ENCODE measurements at regions not wholly inside any gene's neighbourhood (a gene's known extent, or its start where the extent isn't known, plus 50 kb on each side); places are given as distances from the start of the nearest gene placed in this dataset.

DNA sequence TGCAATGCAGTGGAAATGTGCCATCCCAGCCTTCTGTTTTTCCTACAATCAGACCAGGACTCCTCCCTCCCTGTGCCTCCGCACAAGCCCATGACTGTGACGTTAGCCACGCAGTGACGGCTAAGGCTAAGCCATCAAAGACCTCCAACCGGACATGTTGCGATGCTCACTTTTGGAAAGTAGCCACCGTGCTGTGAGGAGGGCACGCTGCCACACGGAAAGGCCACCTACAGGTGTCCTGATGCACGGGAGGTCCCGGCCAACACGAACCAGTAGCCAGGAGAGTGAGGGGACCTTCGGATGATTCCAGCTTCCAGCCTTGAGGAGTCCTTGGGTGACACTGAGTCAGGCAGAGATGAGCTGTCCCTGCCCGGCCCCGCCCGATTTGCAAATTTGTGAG is 53.9 kb downstream of the FOXL1 start:
- H3K27me3 ChIP-seq (ENCODE audit: control insufficient read depth, insufficient read depth, low read length), result no peaks in the 10 kb centered on the region
- H3K4me1 ChIP-seq (ENCODE audit: control insufficient read depth, extremely low read depth, insufficient read depth, low read length), result no peaks in the 10 kb centered on the region
- H3K36me3 ChIP-seq (ENCODE audit: control insufficient read depth, insufficient read depth, low read length), result no peaks in the 10 kb centered on the region
- H2AFZ ChIP-seq (ENCODE audit: low read length), result no peak overlapping the region
- DNase-seq (ENCODE audit: low read depth in 2 of 2), result no peak
- H3K4me2 ChIP-seq (ENCODE audit: extremely low read depth, insufficient read depth, low read length), result no peak overlapping the region
- H3K27ac ChIP-seq (ENCODE audit: insufficient read depth, low read length), result no peak overlapping the region
- no peak overlapping the region for H3K4me3 ChIP-seq (replicated peaks in 1 of 4; ENCODE audit: control extremely low read depth in 1 of 4, insufficient read depth in 1 of 4, low read depth in 3 of 4, low read length in 4 of 4)
- H3K9ac ChIP-seq (ENCODE audit: insufficient read depth, low read length), result no peak overlapping the region
- no peaks in the 10 kb centered on the region for H4K20me1 ChIP-seq (ENCODE audit: control insufficient read depth, extremely low read depth, insufficient read depth, low read length)
- no peak for TF ChIP-seq EZH2 (IDR thresholded peaks at IDR 0.05; ENCODE audit: low read length, missing control alignments)
- TF ChIP-seq, protein P1, sequence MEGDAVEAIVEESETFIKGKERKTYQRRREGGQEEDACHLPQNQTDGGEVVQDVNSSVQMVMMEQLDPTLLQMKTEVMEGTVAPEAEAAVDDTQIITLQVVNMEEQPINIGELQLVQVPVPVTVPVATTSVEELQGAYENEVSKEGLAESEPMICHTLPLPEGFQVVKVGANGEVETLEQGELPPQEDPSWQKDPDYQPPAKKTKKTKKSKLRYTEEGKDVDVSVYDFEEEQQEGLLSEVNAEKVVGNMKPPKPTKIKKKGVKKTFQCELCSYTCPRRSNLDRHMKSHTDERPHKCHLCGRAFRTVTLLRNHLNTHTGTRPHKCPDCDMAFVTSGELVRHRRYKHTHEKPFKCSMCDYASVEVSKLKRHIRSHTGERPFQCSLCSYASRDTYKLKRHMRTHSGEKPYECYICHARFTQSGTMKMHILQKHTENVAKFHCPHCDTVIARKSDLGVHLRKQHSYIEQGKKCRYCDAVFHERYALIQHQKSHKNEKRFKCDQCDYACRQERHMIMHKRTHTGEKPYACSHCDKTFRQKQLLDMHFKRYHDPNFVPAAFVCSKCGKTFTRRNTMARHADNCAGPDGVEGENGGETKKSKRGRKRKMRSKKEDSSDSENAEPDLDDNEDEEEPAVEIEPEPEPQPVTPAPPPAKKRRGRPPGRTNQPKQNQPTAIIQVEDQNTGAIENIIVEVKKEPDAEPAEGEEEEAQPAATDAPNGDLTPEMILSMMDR (conservative IDR thresholded peaks at IDR 0.05 in 1 of 2, IDR thresholded peaks at IDR 0.05 in 1 of 2; ENCODE audit: low read depth in 1 of 2, low read length in 2 of 2), result no peak
- no peaks in the 10 kb centered on the region for H3K79me2 ChIP-seq (ENCODE audit: control insufficient read depth, insufficient read depth, low read length)
- no peaks in the 10 kb centered on the region for H3K9me3 ChIP-seq (ENCODE audit: control insufficient read depth, insufficient read depth, low read depth, low read length)

GRCh38 chr16:86632944-86633343 is 54.6 kb downstream of the FOXL1 start:
- no peak overlapping the region for H3K9ac ChIP-seq (ENCODE audit: insufficient read depth, low read length)

GRCh38 chr16:86634292-86634691 is 55.9 kb downstream of the FOXL1 start:
- no peak overlapping the region for H3K4me2 ChIP-seq (ENCODE audit: extremely low read depth, insufficient read depth, low read length)
- H3K27me3 ChIP-seq (ENCODE audit: control insufficient read depth, insufficient read depth, low read length), result peaks cover 2% of the 10 kb centered on the region
- DNase-seq (ENCODE audit: low read depth in 2 of 2), result peak; percentile 27 to 40
- H3K27ac ChIP-seq (ENCODE audit: insufficient read depth, low read length), result no peak overlapping the region
- no peaks in the 10 kb centered on the region for H3K36me3 ChIP-seq (ENCODE audit: control insufficient read depth, insufficient read depth, low read length)
- H3K4me1 ChIP-seq (ENCODE audit: control insufficient read depth, extremely low read depth, insufficient read depth, low read length), result no peaks in the 10 kb centered on the region
- H3K9ac ChIP-seq (ENCODE audit: insufficient read depth, low read length), result no peak overlapping the region
- H3K4me3 ChIP-seq (replicated peaks in 1 of 4; ENCODE audit: control extremely low read depth in 1 of 4, insufficient read depth in 1 of 4, low read depth in 3 of 4, low read length in 4 of 4), result no peak overlapping the region
- H3K9me3 ChIP-seq (ENCODE audit: control insufficient read depth, insufficient read depth, low read depth, low read length), result no peaks in the 10 kb centered on the region
- no peaks in the 10 kb centered on the region for H4K20me1 ChIP-seq (ENCODE audit: control insufficient read depth, extremely low read depth, insufficient read depth, low read length)
- H3K79me2 ChIP-seq (ENCODE audit: control insufficient read depth, insufficient read depth, low read length), result no peaks in the 10 kb centered on the region
- no peak for TF ChIP-seq EZH2 (IDR thresholded peaks at IDR 0.05; ENCODE audit: low read length, missing control alignments)
- TF ChIP-seq, protein P1 (conservative IDR thresholded peaks at IDR 0.05 in 1 of 2, IDR thresholded peaks at IDR 0.05 in 1 of 2; ENCODE audit: low read depth in 1 of 2, low read length in 2 of 2), result no peak
- no peak overlapping the region for H2AFZ ChIP-seq (ENCODE audit: low read length)

More at GRCh38 chr16:86632944-86633343, 54.6 kb downstream of the FOXL1 start:
- Histone ChIP-seq H3K27ac (ENCODE audit: insufficient read depth, low read length) (no peak overlapping the region), H3K4me3 (replicated peaks in 1 of 4; ENCODE audit: control extremely low read depth in 1 of 4, insufficient read depth in 1 of 4, low read depth in 3 of 4, low read length in 4 of 4) (no peak overlapping the region), H4K20me1 (ENCODE audit: control insufficient read depth, extremely low read depth, insufficient read depth, low read length) (no peaks in the 10 kb centered on the region), H3K4me2 (ENCODE audit: extremely low read depth, insufficient read depth, low read length) (no peak overlapping the region), H3K79me2 (ENCODE audit: control insufficient read depth, insufficient read depth, low read length) (no peaks in the 10 kb centered on the region), H2AFZ (ENCODE audit: low read length) (no peak overlapping the region), H3K36me3 (ENCODE audit: control insufficient read depth, insufficient read depth, low read length) (no peaks in the 10 kb centered on the region), H3K9me3 (ENCODE audit: control insufficient read depth, insufficient read depth, low read depth, low read length) (no peaks in the 10 kb centered on the region), H3K27me3 (ENCODE audit: control insufficient read depth, insufficient read depth, low read length) (no peaks in the 10 kb centered on the region), H3K4me1 (ENCODE audit: control insufficient read depth, extremely low read depth, insufficient read depth, low read length) (no peaks in the 10 kb centered on the region)
- DNase-seq (ENCODE audit: low read depth in 2 of 2), result no peak
- no peak for TF ChIP-seq EZH2 (IDR thresholded peaks at IDR 0.05; ENCODE audit: low read length, missing control alignments)
- TF ChIP-seq, protein P1 (conservative IDR thresholded peaks at IDR 0.05 in 1 of 2, IDR thresholded peaks at IDR 0.05 in 1 of 2; ENCODE audit: low read depth in 1 of 2, low read length in 2 of 2), result no peak
